H1 (cell line): ENCODE measurements at regions not wholly inside any gene's neighbourhood (a gene's known extent, or its start where the extent isn't known, plus 50 kb on each side); places are given as distances from the start of the nearest gene placed in this dataset.

Source experiments
- ATF3 ChIP-seq: IDR thresholded peaks from 2 replicates; pipeline ENCODE4 v1.6.1; 2011; ENCODE audit warnings: low read depth, mild to moderate bottlenecking, low read length; ENCODE audit not compliant: insufficient read depth
- BCL11A ChIP-seq, 2 experiments: IDR thresholded peaks; one replicate each; pipeline ENCODE4 v1.6.1; 2011; ENCODE audit warnings: low read depth in 2 of 2, low read length in 2 of 2, mild to moderate bottlenecking in 2 of 2
- CREB1 ChIP-seq: IDR thresholded peaks from 2 replicates; pipeline ENCODE4 v1.6.1; 2012; ENCODE audit warnings: inconsistent platforms
- NANOG ChIP-seq: IDR thresholded peaks from 2 replicates; pipeline ENCODE4 v1.6.1; 2011; ENCODE audit warnings: low read length, low read depth, mild to moderate bottlenecking, inconsistent platforms; ENCODE audit not compliant: insufficient read depth, poor library complexity, severe bottlenecking
- RAD21 ChIP-seq, 2 experiments: IDR thresholded peaks in 1 of 2; conservative IDR thresholded peaks in 1 of 2; 2 replicates each; pipeline ENCODE4 v1.6.1; 2011; ENCODE audit warnings: low read depth in 2 of 2, low read length in 2 of 2, improper control_type of control experiment in 1 of 2, inconsistent platforms in 1 of 2, mild to moderate bottlenecking in 1 of 2, moderate library complexity in 1 of 2
- SP4 ChIP-seq: IDR thresholded peaks from 2 replicates; pipeline ENCODE4 v1.6.1; 2012; ENCODE audit warnings: low read length, inconsistent platforms
- TEAD4 ChIP-seq: IDR thresholded peaks from 2 replicates; pipeline ENCODE4 v1.6.1; 2012; ENCODE audit warnings: low read depth, low read length, inconsistent platforms, mixed read lengths
- TF ChIP-seq, protein P1 (sequence below): IDR thresholded peaks from 2 replicates; pipeline ENCODE4 v1.6.1; 2011; ENCODE audit warnings: low read length, improper control_type of control experiment

DNA sequence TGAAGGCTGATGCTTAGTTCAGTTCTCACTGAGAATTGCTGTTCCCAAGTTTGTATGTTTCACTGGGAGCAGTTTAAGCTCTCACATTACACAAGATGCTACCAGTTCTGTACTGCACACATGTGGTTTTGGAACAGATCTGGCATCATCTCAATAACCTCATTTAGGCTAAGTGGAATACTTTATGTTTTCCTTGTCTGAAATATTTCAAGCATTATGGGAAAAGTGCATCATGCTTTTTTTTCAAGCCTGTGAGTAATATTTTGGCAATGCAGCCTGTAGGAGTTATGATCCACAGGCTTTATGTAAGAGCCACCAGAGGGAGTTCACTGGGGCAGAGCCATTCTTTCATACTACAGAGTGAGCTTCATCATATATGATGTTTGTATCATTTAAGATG lies 141.5 kb downstream of the OR4C45 start (continued):
- no peak for TF ChIP-seq ATF3
- no peak for TF ChIP-seq NANOG
- TF ChIP-seq CREB1 = no peak
- TF ChIP-seq, protein P1, sequence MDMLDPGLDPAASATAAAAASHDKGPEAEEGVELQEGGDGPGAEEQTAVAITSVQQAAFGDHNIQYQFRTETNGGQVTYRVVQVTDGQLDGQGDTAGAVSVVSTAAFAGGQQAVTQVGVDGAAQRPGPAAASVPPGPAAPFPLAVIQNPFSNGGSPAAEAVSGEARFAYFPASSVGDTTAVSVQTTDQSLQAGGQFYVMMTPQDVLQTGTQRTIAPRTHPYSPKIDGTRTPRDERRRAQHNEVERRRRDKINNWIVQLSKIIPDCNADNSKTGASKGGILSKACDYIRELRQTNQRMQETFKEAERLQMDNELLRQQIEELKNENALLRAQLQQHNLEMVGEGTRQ = no peak
- no peak for TF ChIP-seq BCL11A (IDR thresholded peaks at IDR 0.05; ENCODE audit: low read depth in 2 of 2, low read length in 2 of 2)
- TF ChIP-seq RAD21 (IDR thresholded peaks at IDR 0.05 in 1 of 2, conservative IDR thresholded peaks at IDR 0.05 in 1 of 2; ENCODE audit: low read depth in 2 of 2, low read length in 2 of 2) = no peak
- TF ChIP-seq TEAD4 = no peak
- no peak for TF ChIP-seq SP4
